HepG2 (cell line): ENCODE measurements at regions not wholly inside any gene's neighbourhood (a gene's known extent, or its start where the extent isn't known, plus 50 kb on each side); places are given as distances from the start of the nearest gene placed in this dataset.

Source experiments
- CEBPB ChIP-seq: IDR thresholded peaks from 2 replicates; pipeline ENCODE4 v1.6.1; 2011; ENCODE audit warnings: low read depth, low read length, improper control_type of control experiment, borderline replicate concordance
- CTCF ChIP-seq: sonication (generic); formaldehyde crosslinking; IDR thresholded peaks from 2 replicates; pipeline ENCODE4 v1.5.0; 2020; ENCODE audit warnings: mild to moderate bottlenecking, missing genetic modification reagents, moderate library complexity
- EP300 ChIP-seq, 3 experiments: sonication (generic) in 1 of 3; formaldehyde crosslinking in 1 of 3; IDR thresholded peaks; 2 replicates each; pipeline versions ENCODE4 v1.5.1 to v1.6.1; 2011 to 2020; ENCODE audit warnings: low read depth in 2 of 3, low read length in 2 of 3, borderline replicate concordance in 1 of 3, improper control_type of control experiment in 1 of 3, mild to moderate bottlenecking in 1 of 3, missing genetic modification reagents in 1 of 3, moderate library complexity in 1 of 3
- JUN ChIP-seq: sonication (generic); formaldehyde crosslinking; IDR thresholded peaks from 2 replicates; pipeline ENCODE4 v1.4.0; 2020; ENCODE audit warnings: mild to moderate bottlenecking, missing genetic modification reagents
- NONO ChIP-seq, 2 experiments: fragments of 450-650 bp in 1 of 2; sonication (generic) in 1 of 2; formaldehyde crosslinking in 1 of 2; IDR thresholded peaks in 1 of 2; conservative IDR thresholded peaks in 1 of 2; 2 replicates each; pipeline versions ENCODE4 v1.6.1 to v1.8.0; 2017 to 2022; ENCODE audit warnings: mild to moderate bottlenecking in 1 of 2, missing genetic modification reagents in 1 of 2, moderate library complexity in 1 of 2
- NR0B2 ChIP-seq: sonication (generic); formaldehyde crosslinking; IDR thresholded peaks from 2 replicates; pipeline ENCODE4 v1.4.0; 2020; ENCODE audit warnings: mild to moderate bottlenecking, missing genetic modification reagents
- REST ChIP-seq, 2 experiments: IDR thresholded peaks; 2 replicates each; pipeline ENCODE4 v1.6.1; 2011 to 2012; ENCODE audit warnings: low read length in 2 of 2, borderline replicate concordance in 1 of 2, low read depth in 1 of 2, mild to moderate bottlenecking in 1 of 2, moderate library complexity in 1 of 2
- SP140L ChIP-seq: sonication (generic); formaldehyde crosslinking; IDR thresholded peaks from 2 replicates; pipeline ENCODE4 v1.4.0; 2020; ENCODE audit warnings: missing genetic modification reagents, borderline replicate concordance
- STAG1 ChIP-seq: sonication (generic); formaldehyde crosslinking; IDR thresholded peaks from 2 replicates; pipeline ENCODE4 v1.4.0; 2020; ENCODE audit warnings: missing genetic modification reagents
- TCF7L2 ChIP-seq: IDR thresholded peaks from 2 replicates; pipeline ENCODE4 v1.6.1; 2011; ENCODE audit warnings: mild to moderate bottlenecking, low read depth, low read length, moderate library complexity
- THAP7 ChIP-seq: sonication (generic); formaldehyde crosslinking; IDR thresholded peaks from 2 replicates; pipeline ENCODE4 v1.8.1; 2023; ENCODE audit warnings: mild to moderate bottlenecking, missing genetic modification reagents
- ZFP36 ChIP-seq: fragments of 150-350 bp; IDR thresholded peaks from 2 replicates; pipeline ENCODE4 v1.6.1; 2018; ENCODE audit warnings: borderline replicate concordance, low read length, low read depth; ENCODE audit not compliant: partially characterized antibody
- ZNF205 ChIP-seq: IDR thresholded peaks from 2 replicates; pipeline ENCODE4 v1.6.1; 2018; ENCODE audit warnings: missing biosample characterization, missing genetic modification reagents
- ZNF629 ChIP-seq: sonication (generic); formaldehyde crosslinking; conservative IDR thresholded peaks from 2 replicates; pipeline ENCODE4 v1.5.0; 2020; ENCODE audit warnings: missing genetic modification reagents

- no peak for TF ChIP-seq REST (IDR thresholded peaks at IDR 0.05; ENCODE audit: borderline replicate concordance in 1 of 2, low read depth in 1 of 2, low read length in 2 of 2)
- TF ChIP-seq JUN (CRISPR knock-in tag) = no peak
- no peak for TF ChIP-seq ZNF629 (CRISPR knock-in tag)
- no peak for TF ChIP-seq TCF7L2
- no peak for TF ChIP-seq SP140L (CRISPR knock-in tag)
- TF ChIP-seq ZNF205 (CRISPR knock-in tag) = no peak
- no peak for TF ChIP-seq THAP7 (CRISPR knock-in tag)
- TF ChIP-seq CTCF (CRISPR knock-in tag) = no peak
- TF ChIP-seq EP300 (IDR thresholded peaks at IDR 0.05; ENCODE audit: low read depth in 2 of 2, low read length in 2 of 2) = no peak
- TF ChIP-seq EP300 (CRISPR knock-in tag; IDR thresholded peaks at IDR 0.05; ENCODE audit: borderline replicate concordance) = no peak
- TF ChIP-seq CEBPB = no peak
- TF ChIP-seq NONO (IDR thresholded peaks at IDR 0.05) = no peak
- no peak for TF ChIP-seq NONO (CRISPR knock-in tag; conservative IDR thresholded peaks at IDR 0.05)
- no peak for TF ChIP-seq ZFP36
- TF ChIP-seq STAG1 (CRISPR knock-in tag) = no peak
- no peak for TF ChIP-seq NR0B2 (CRISPR knock-in tag)
Measured at GRCh38 chr10:106493226-106493625, 671.3 kb downstream of the SORCS1 start.
